ENCODE measurements at regions not wholly inside any gene's neighbourhood (a gene's known extent, or its start where the extent isn't known, plus 50 kb on each side); places are given as distances from the start of the nearest gene placed in this dataset.

DNA sequence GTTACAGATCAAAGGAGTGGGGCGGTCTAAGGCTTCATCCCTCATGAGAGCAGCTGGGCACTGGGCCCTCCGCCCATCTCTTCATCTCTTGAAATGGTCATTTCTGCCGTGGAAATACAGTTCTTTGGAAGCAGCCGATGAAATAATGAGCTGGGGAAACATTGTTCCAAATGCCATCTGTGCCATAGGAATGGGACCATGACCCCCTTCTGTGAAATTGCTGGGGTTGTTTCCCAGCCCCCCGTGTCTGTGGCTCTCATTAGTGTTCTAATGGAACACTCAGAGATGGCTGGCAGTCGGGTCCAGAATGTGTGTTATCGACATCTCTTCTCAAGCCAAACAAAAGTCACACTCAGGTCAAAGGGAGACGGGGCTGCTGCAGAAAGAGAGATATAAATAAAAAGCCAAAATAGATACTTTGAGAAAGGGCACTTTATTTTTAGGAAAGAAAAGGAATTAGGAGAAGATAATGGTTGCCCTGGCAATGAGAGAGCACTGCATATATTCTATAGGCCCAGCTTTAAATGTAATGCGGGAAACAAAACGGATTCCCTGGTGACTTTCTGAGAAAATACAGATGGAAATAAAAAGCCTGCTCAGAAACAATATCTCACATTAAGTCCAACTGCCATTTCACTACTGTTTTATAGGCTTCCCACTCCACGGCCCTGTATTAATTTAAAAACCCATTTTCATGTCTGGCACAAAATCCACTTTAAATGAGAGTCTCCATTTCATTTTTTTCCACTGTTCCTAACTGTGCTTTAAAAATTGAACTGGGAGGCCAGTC is 107.1 kb downstream of the TTC8 start:
- no peak for TF ChIP-seq POLR2A (IDR thresholded peaks at IDR 0.05; ENCODE audit: low read depth, low read length)
- TF ChIP-seq EZH2 (IDR thresholded peaks at IDR 0.05; ENCODE audit: borderline replicate concordance, low read depth, low read length, severe bottlenecking) = no peak
- TF ChIP-seq, protein P1, sequence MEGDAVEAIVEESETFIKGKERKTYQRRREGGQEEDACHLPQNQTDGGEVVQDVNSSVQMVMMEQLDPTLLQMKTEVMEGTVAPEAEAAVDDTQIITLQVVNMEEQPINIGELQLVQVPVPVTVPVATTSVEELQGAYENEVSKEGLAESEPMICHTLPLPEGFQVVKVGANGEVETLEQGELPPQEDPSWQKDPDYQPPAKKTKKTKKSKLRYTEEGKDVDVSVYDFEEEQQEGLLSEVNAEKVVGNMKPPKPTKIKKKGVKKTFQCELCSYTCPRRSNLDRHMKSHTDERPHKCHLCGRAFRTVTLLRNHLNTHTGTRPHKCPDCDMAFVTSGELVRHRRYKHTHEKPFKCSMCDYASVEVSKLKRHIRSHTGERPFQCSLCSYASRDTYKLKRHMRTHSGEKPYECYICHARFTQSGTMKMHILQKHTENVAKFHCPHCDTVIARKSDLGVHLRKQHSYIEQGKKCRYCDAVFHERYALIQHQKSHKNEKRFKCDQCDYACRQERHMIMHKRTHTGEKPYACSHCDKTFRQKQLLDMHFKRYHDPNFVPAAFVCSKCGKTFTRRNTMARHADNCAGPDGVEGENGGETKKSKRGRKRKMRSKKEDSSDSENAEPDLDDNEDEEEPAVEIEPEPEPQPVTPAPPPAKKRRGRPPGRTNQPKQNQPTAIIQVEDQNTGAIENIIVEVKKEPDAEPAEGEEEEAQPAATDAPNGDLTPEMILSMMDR (IDR thresholded peaks at IDR 0.05; ENCODE audit: extremely low read depth in 1 of 2, insufficient read depth in 1 of 2, low read depth in 1 of 2, low read length in 2 of 2) = no peak
- TF ChIP-seq POLR2AphosphoS5 (IDR thresholded peaks at IDR 0.05; ENCODE audit: insufficient read depth, low read depth, low read length) = no peak
- no peak for TF ChIP-seq GATA2 (IDR thresholded peaks at IDR 0.05; ENCODE audit: insufficient read depth, insufficient read length, low read depth, low read length)
- no peak for TF ChIP-seq FOS (IDR thresholded peaks at IDR 0.05; ENCODE audit: borderline replicate concordance, insufficient read depth, low read length)
- no peak for TF ChIP-seq MYC (IDR thresholded peaks at IDR 0.05; ENCODE audit: low read depth, low read length)
- TF ChIP-seq, protein P2, sequence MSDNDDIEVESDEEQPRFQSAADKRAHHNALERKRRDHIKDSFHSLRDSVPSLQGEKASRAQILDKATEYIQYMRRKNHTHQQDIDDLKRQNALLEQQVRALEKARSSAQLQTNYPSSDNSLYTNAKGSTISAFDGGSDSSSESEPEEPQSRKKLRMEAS (IDR thresholded peaks at IDR 0.05; ENCODE audit: insufficient read depth, insufficient read length) = no peak
- no peak for TF ChIP-seq JUN (IDR thresholded peaks at IDR 0.05; ENCODE audit: borderline replicate concordance, insufficient read depth, insufficient read length, low read depth)
- Histone ChIP-seq H3K9ac (replicated peaks; ENCODE audit: extremely low read depth, insufficient read depth, low read length) (no peak overlapping the region), H3K9me1 (replicated peaks; ENCODE audit: control insufficient read depth, extremely low read depth, insufficient read depth, low read length) (no peaks in the 10 kb centered on the region), H3K79me2 (ENCODE audit: control insufficient read depth, insufficient read depth, low read length) (no peaks in the 10 kb centered on the region), H3K4me3 (replicated peaks in 1 of 3; ENCODE audit: insufficient read depth in 1 of 3, low read depth in 1 of 3, low read length in 3 of 3) (no peak overlapping the region), H4K20me1 (replicated peaks; ENCODE audit: control insufficient read depth, extremely low read depth, insufficient read depth, low read length) (no peaks in the 10 kb centered on the region), H3K9me3 (replicated peaks; ENCODE audit: control insufficient read depth, insufficient read depth, low read length) (no peaks in the 10 kb centered on the region), H3K27ac (ENCODE audit: insufficient read depth, low read depth, low read length) (no peak overlapping the region), H2AFZ (ENCODE audit: low read depth, low read length) (no peak overlapping the region), H3K27me3 (ENCODE audit: control insufficient read depth in 2 of 2, insufficient read depth in 2 of 2, low read length in 2 of 2) (no peaks in the 10 kb centered on the region), H3K4me1 (ENCODE audit: control insufficient read depth, extremely low read depth, insufficient read depth, low read length) (no peaks in the 10 kb centered on the region), H3K36me3 (ENCODE audit: control insufficient read depth in 2 of 2, extremely low read depth in 1 of 2, insufficient read depth in 2 of 2, low read length in 2 of 2) (no peaks in the 10 kb centered on the region), H3K4me2 (ENCODE audit: insufficient read depth, low read length) (no peak overlapping the region)
- no TSS peak for BruUV-seq (replicated peaks)
- POLR2A ChIA-PET = no interaction called here
- no peak for DNase-seq (ENCODE audit: low read depth, low spot score)
- intact Hi-C loops (cut with micrococcal nuclease) (no loop called here), dilution Hi-C loops (cut with MboI; ENCODE audit: extremely low pct_ligation_motif_present, low sequenced_read_pairs) (no loop called here)
- CTCF ChIA-PET = interaction anchor here (1.1 to 2.2 kb wide), 2 partner anchors 107 to 264 kb away, joined by 3 to 28 read pairs; partner anchors contain the start of gene TTC8
- FAIRE-seq = no peak

Data from endothelial cell of umbilical vein (primary cell).